ENCODE measurements at regions not wholly inside any gene's neighbourhood (a gene's known extent, or its start where the extent isn't known, plus 50 kb on each side); places are given as distances from the start of the nearest gene placed in this dataset.

- no peak overlapping the region for H3K4me2 ChIP-seq (replicated peaks; ENCODE audit: extremely low read depth, low read length, poor library complexity, severe bottlenecking)
- TF ChIP-seq CTCF (IDR thresholded peaks at IDR 0.05) = no peak
- H3K27ac ChIP-seq (ENCODE audit: low read depth in 1 of 2, low read length in 2 of 2) = no peak overlapping the region
- H3K4me1 ChIP-seq (ENCODE audit: control insufficient read depth in 1 of 2, insufficient read depth in 2 of 2, low read length in 2 of 2) = no peaks in the 10 kb centered on the region
- no peaks in the 10 kb centered on the region for H3K27me3 ChIP-seq (ENCODE audit: control insufficient read depth in 2 of 2, insufficient read depth in 2 of 2, low read length in 2 of 2)
- H3K36me3 Mint-ChIP-seq = no peaks in the 10 kb centered on the region
- H3K4me3 Mint-ChIP-seq = no peak overlapping the region
- no peaks in the 10 kb centered on the region for H3K36me3 ChIP-seq (replicated peaks in 1 of 2; ENCODE audit: control insufficient read depth in 1 of 2, insufficient read depth in 2 of 2, low read length in 2 of 2)
- no peak overlapping the region for H3K9ac ChIP-seq (ENCODE audit: insufficient read depth, low read length, poor library complexity, severe bottlenecking)
- H3K27me3 Mint-ChIP-seq (ENCODE audit: low read depth in 3 of 3) = peaks cover 4 to 11% (median 5%) of the 10 kb centered on the region in 3 donors
- intact Hi-C loops (cut with micrococcal nuclease) = no loop called here
- DNase-seq = no peak
- H3K9me3 Mint-ChIP-seq = peaks cover 0 to 8% (median 3%) of the 10 kb centered on the region in 7 donors
- no peak overlapping the region for H2AFZ ChIP-seq (ENCODE audit: insufficient read depth, low read depth, low read length, poor library complexity, severe bottlenecking)
- H3K4me3 ChIP-seq (replicated peaks in 1 of 3; ENCODE audit: low read depth in 2 of 3, low read length in 3 of 3) = no peak overlapping the region
- H4K20me1 ChIP-seq (ENCODE audit: insufficient read depth, low read length) = no peaks in the 10 kb centered on the region
- H3K27ac Mint-ChIP-seq = no peak overlapping the region
- no peaks in the 10 kb centered on the region for H3K79me2 ChIP-seq (ENCODE audit: insufficient read depth, low read length)
- no peaks in the 10 kb centered on the region for H3K4me1 Mint-ChIP-seq
- 67% methylated on average over 2 of the region's 3 CpGs for WGBS (ENCODE audit: insufficient coverage)
- H3K9me3 ChIP-seq (replicated peaks in 1 of 2; ENCODE audit: control insufficient read depth in 1 of 2, insufficient read depth in 1 of 2, low read length in 2 of 2) = no peaks in the 10 kb centered on the region
These were observed 212.2 kb downstream of the BUD13 start for GRCh38 chr11:116560589-116560988.

- Histone ChIP-seq H4K20me1 (ENCODE audit: insufficient read depth, low read length) (no peaks in the 10 kb centered on the region), H3K36me3 (replicated peaks in 1 of 2; ENCODE audit: control insufficient read depth in 1 of 2, insufficient read depth in 2 of 2, low read length in 2 of 2) (no peaks in the 10 kb centered on the region), H3K27me3 (ENCODE audit: control insufficient read depth in 2 of 2, insufficient read depth in 2 of 2, low read length in 2 of 2) (no peaks in the 10 kb centered on the region), H3K9ac (ENCODE audit: insufficient read depth, low read length, poor library complexity, severe bottlenecking) (no peak overlapping the region), H3K9me3 (replicated peaks in 1 of 2; ENCODE audit: control insufficient read depth in 1 of 2, insufficient read depth in 1 of 2, low read length in 2 of 2) (no peaks in the 10 kb centered on the region), H3K4me2 (replicated peaks; ENCODE audit: extremely low read depth, low read length, poor library complexity, severe bottlenecking) (no peak overlapping the region), H3K4me1 (ENCODE audit: control insufficient read depth in 1 of 2, insufficient read depth in 2 of 2, low read length in 2 of 2) (no peaks in the 10 kb centered on the region), H3K79me2 (ENCODE audit: insufficient read depth, low read length) (no peaks in the 10 kb centered on the region), H3K4me3 (replicated peaks in 1 of 3; ENCODE audit: low read depth in 2 of 3, low read length in 3 of 3) (no peak overlapping the region), H2AFZ (ENCODE audit: insufficient read depth, low read depth, low read length, poor library complexity, severe bottlenecking) (no peak overlapping the region), H3K27ac (ENCODE audit: low read depth in 1 of 2, low read length in 2 of 2) (no peak overlapping the region)
- Mint-ChIP-seq H3K27ac (no peak overlapping the region), H3K27me3 (ENCODE audit: low read depth in 3 of 3) (peaks cover 2 to 10% (median 4%) of the 10 kb centered on the region in 3 donors), H3K9me3 (peaks cover 0 to 4% (median 0%) of the 10 kb centered on the region in 7 donors), H3K36me3 (no peaks in the 10 kb centered on the region), H3K4me1 (no peaks in the 10 kb centered on the region), H3K4me3 (no peak overlapping the region)
- TF ChIP-seq CTCF (IDR thresholded peaks at IDR 0.05) = no peak
- DNase-seq = no peak
- intact Hi-C loops (cut with micrococcal nuclease) = no loop called here
- 62% methylated on average over 3 of the region's 9 CpGs for WGBS (ENCODE audit: insufficient coverage)
These were observed 214.1 kb downstream of the BUD13 start for GRCh38 chr11:116558504-116559211.

Data from CD14-positive monocyte (primary cell).